GM12864 (cell line): ENCODE measurements at regions not wholly inside any gene's neighbourhood (a gene's known extent, or its start where the extent isn't known, plus 50 kb on each side); places are given as distances from the start of the nearest gene placed in this dataset.

Source experiments
- DNase-seq: peaks from one replicate; pipeline ENCODE4 v3.0.0-alpha.2; 2011; ENCODE audit warnings: low read depth
- H3K4me3 ChIP-seq: 2 replicates; pipeline ENCODE4 v1.5.1; 2011; ENCODE audit warnings: mild to moderate bottlenecking, low read depth, low read length, control low read depth
- CTCF ChIP-seq: IDR thresholded peaks from 2 replicates; pipeline ENCODE4 v1.5.1; 2011; ENCODE audit warnings: low read depth, mild to moderate bottlenecking, moderate library complexity, low read length, control low read depth, inconsistent platforms; ENCODE audit errors: missing control alignments

- DNase-seq: no peak
- H3K4me3 ChIP-seq: no peak overlapping the region
- no peak for TF ChIP-seq CTCF
These were observed 94.0 kb upstream of the B3GAT1 start for GRCh38 chr11:134506046-134506445.

GRCh38 chr11:134505125-134505524 lies 93.1 kb upstream of the B3GAT1 start:
- no peak for DNase-seq
- no peak for TF ChIP-seq CTCF
- H3K4me3 ChIP-seq: no peak overlapping the region

GRCh38 chr11:134504146-134504905 lies 92.3 kb upstream of the B3GAT1 start:
- no peak overlapping the region for H3K4me3 ChIP-seq
- DNase-seq: no peak
- no peak for TF ChIP-seq CTCF

- H3K4me3 ChIP-seq: no peak overlapping the region
- no peak for DNase-seq
- no peak for TF ChIP-seq CTCF
These were observed 91.6 kb upstream of the B3GAT1 start for GRCh38 chr11:134503596-134503995.

- TF ChIP-seq CTCF: no peak
- DNase-seq: no peak
- no peak overlapping the region for H3K4me3 ChIP-seq
These were observed 91.1 kb upstream of the B3GAT1 start for GRCh38 chr11:134503100-134503499.

- TF ChIP-seq CTCF: no peak
- H3K4me3 ChIP-seq: no peak overlapping the region
- DNase-seq: no peak
These were observed 90.1 kb upstream of the B3GAT1 start for GRCh38 chr11:134502153-134502550.

- H3K4me3 ChIP-seq: no peak overlapping the region
- no peak for DNase-seq
- no peak for TF ChIP-seq CTCF
These were observed 89.5 kb upstream of the B3GAT1 start for GRCh38 chr11:134501406-134502152.
